Middle frontal gyrus (tissue), 1 donor: ENCODE measurements at regions not wholly inside any gene's neighbourhood (a gene's known extent, or its start where the extent isn't known, plus 50 kb on each side); places are given as distances from the start of the nearest gene placed in this dataset.
"Not testable (repeated sequence)": the region's sequence is repeated elsewhere in the genome, so short reads cannot be mapped to it uniquely, and the experiment has no call there.

Source experiments
- DNase-seq: peaks from one replicate; pipeline ENCODE4 v3.0.0-alpha.2; 2015; ENCODE audit warnings: low spot score; ENCODE audit errors: extremely low spot score

DNA sequence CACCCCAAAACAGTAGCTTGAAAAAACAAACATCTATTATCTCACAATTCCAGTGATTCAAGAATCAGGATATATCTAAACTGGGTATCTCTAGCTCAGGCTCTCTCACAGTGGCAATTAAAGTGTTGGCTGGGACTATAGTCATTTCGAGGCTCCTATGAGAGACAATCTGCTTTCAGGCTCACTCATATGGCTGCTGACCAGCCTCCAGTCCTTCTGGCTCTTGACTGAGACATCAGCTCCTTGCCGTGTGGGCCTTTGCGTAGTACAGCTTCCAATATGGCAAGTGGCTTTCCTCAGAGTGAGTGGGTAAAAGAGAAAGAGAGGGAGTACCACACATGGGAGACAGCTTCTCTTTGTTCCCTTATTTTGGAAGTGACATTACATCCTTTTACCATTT lies 327.2 kb downstream of the CENPW start:
- no peak for DNase-seq

GRCh38 chr6:126667728-126668127 lies 327.8 kb downstream of the CENPW start:
- no peak for DNase-seq

- DNase-seq, result no peak
These were observed 332.7 kb downstream of the CENPW start for GRCh38 chr6:126672649-126673048.

DNA sequence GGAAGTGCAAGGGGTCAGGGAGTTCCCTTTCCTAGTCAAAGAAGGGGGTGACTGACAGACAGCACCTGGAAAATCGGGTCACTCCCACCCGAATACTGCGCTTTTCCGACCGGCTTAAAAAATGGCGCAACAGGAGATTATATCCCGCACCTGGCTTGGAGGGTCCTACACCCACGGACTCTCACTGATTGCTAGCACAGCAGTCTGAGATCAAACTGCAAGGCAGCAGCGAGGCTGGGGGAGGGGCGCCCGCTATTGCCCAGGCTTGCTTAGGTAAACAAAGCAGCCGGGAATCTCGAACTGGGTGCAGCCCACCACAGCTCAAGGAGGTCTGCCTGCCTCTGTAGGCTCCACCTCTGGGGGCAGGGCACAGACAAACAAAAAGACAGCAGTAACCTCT lies 333.8 kb downstream of the CENPW start:
- DNase-seq, result not testable (repeated sequence)

DNA sequence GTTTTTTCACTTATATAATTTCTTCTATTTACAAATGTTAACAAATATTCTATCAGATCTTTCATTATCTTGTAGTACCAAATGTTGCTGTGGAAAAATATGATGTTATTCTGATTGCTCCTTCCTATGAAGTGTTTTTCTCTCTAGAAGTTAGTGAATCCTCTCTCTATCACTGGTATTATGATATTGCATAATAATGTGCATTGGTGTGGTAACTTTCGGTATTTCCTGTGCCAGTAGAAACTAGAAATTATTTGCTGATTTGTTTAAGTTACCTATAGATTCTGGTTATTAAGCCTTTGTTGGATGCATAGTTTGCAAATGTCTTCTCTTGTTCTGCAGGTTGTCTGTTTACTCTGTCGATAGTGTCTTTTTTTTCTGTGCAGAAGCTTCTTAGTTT lies 342.5 kb downstream of the CENPW start:
- no peak for DNase-seq

DNA sequence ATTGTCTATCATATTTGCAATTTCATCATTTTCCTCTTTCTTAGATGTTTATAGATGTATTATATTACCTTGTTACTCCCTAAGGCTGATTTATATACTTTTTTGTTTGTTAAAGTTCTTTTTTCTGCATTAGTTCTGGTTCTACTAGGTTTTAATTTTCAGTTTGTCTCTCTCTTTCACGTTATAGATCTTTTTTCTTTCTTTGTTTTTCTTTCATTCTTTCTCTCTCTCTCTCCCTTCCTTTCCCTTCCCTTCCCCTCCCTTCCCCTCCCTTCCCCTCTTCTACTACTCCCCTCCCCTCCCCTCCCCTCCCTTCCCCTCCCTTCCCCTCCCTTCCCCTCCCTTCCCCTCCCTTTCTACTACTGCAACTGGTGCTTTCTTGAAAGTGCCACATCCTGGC lies 345.3 kb downstream of the CENPW start:
- no peak for DNase-seq

DNA sequence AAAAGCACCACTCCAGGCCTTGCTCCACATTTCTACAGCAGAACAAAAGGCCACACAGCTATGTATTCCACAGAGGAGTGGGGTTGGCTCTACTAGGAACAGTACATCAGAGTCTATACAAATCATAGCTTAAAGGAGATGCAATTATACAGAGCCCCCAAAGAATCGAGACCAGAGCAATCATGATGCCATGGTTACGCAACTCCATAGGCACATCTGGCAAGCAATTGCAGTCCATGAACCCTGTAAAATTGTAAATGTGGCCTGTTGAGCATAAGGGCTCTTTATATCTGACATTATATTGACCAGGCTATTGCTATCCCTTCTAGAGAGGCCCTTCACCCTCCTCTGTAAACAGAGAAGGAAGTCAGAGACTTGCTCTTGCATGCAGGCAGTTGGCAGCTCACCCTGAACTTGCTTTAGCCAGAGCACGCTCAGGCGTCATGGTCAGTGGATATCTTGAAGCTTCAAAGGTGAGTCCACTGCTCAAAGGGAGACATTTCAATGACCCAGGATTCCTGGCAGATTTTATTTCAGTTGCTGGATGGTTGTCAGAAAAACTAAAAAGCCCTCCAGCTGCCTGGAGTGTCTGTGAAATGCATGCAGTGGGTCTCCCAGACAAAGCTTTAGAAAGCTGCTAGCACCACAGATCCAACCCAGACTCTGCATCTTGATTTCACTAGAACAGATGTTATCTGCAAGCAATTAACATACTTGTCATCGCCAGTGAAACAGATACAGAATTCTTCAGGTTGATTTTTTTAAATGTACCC lies 357.2 kb downstream of the CENPW start:
- no peak for DNase-seq

- no peak for DNase-seq
These were observed 358.9 kb downstream of the CENPW start for GRCh38 chr6:126698732-126699240.

- DNase-seq, result no peak
These were observed 362.0 kb downstream of the CENPW start for GRCh38 chr6:126701676-126702560.

GRCh38 chr6:126716032-126716431 lies 376.1 kb downstream of the CENPW start:
- DNase-seq, result no peak

- DNase-seq, result no peak
These were observed 377.1 kb downstream of the CENPW start for GRCh38 chr6:126716826-126717509.

GRCh38 chr6:126718600-126719327 lies 378.8 kb downstream of the CENPW start:
- no peak for DNase-seq

DNA sequence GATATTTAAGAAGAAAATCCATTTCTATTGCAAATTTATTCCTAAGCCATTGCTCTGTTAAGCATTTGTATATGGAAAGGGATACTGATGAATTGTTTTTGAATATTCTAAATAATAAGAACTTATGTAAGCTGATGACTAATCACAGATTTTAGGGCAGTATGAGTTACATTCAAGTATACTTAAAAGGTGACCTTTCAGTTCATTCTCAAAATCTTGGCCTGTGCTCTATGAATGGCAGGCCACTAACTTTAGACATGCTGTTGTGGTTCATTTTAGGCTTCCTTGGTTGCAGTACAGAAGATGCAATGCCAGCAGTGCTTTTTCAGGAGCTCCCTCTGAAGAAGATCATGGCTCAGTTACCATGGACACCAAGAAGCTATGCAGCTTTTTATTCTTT lies 380.4 kb downstream of the CENPW start:
- no peak for DNase-seq

DNA sequence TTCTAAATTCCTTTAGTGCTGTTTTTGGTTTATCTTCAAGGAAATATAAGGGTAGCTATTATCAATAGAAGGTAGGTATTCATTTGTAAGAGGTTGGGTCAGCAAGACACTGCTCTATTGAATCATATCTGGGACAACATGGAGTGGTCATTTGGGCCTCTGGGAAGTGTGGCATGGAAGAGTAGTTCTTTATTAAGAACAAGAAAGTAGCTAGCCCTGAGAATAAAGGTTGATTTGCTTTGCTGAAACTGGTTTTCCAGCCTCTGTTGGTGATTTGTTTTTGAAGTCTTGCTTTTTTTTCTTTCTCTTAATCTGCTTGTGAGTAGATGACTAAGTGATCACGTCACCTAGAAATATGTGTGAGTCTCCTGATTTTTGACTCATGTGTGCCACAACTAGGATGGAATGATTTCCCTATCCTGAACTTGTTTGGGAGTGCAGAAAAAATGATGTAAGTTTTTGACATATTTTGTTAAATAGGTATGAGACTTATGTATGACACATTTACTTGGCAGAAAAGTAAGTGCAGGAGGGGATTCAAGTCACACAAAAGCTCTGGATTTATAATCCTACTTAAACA lies 381.8 kb downstream of the CENPW start:
- DNase-seq, result no peak

DNA sequence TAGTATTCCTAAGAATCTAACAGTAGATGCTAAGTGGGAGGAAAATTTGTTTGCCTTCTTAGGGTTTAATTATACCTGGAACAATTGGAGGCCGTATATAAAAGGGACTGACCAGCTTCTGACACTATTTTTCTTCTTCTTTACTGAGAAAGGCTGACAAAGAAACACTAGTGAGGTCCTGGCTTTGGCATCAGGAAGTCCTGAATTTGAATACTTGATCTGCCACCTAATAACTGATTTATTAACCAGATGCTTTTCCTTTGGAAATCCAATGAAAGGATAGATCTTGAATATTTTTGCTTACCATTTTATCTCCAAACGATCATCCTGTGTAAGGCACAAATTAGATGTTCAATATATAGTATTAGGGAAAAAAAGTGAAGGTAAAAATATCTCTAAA lies 382.5 kb downstream of the CENPW start:
- no peak for DNase-seq

DNA sequence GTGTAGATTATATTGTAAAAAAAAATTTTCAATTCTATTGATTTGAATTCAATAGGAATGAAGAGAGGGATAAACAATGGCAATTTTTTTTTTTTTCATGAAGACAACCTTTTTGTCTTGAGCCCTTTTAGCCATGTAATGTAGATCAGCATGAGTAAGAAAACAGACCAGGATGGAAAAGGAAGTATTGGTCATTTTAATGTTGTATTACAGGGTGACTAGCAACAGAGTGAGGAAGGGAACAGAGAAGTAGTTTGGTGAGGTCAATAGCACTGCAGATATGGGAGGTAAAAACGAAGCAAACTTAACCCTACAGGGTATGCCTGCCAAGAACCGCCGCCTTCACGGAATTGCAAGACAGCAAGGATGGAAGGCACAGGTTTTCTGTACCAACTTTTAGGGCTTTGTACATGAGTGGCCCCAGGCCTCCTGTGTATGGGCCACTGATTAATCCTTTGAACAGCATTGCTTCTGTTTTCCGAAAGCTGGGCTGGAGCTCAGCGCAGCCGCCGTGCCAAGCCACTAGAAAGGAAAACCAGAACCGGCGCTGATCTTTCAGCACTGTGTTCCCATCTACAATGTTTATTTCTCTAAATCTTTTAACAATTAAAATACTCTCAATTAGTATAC lies 383.7 kb downstream of the CENPW start:
- DNase-seq, result no peak

DNA sequence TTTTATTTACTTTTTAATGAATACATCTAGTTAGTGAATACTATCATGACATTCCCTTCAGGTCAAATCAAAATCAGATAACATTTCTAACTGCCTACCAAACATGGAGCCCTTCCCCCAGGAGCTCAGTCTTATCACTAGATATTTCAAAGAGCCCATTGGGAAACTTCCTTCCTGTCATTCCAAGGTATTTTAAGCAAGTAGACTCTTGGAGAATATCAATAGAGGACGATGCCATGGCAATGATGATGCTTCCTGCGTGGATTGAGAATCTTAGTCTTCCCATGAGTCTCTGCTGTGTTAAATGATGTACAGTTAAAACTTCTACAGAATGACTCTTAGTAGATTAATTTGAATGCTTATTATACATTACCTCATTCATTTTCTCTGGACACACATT lies 384.9 kb downstream of the CENPW start:
- DNase-seq, result no peak

DNA sequence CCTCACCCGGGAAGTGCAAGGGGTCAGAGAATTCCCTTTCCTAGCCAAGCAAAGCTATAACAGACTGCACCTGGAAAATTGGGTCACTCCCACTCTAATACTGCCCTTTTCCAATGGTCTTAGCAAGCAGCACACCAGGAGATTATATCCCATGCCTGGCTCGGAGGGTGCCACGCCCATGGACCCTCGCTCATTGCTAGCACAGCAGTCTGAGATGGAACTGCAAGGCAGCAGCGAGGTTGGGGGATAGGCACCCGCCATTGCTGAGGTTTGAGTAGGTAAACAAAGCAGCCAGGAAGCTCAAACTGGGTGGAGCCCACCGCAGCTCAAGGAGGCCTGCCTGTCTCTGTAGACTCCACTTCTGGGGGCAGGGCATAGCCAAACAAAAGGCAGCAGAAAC lies 386.5 kb downstream of the CENPW start:
- not testable (repeated sequence) for DNase-seq

DNA sequence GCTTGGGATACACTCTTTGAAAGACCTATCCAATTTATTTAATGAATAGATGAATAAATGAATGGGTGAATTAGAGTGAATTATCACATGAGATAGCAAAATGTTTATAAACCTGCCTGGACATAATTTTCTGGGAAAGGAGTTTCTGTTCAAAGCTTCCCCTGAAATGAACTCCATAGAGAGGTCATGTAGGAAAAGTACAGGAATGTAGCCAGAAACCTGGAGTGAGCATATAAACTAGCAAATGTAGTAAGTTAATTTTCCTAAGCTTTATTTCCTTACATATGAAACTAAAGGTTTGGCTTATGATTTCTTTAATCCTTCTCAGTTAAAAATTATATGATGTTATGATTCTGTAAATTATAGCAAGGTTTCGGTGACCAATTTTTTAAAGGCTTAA lies 380.3 kb upstream of the RSPO3 start:
- no peak for DNase-seq

GRCh38 chr6:126738641-126739040 lies 379.8 kb upstream of the RSPO3 start:
- DNase-seq, result no peak
